GM23338 (cell line): ENCODE measurements at regions not wholly inside any gene's neighbourhood (a gene's known extent, or its start where the extent isn't known, plus 50 kb on each side); places are given as distances from the start of the nearest gene placed in this dataset.

ENCODE experiments used
- ATAC-seq: fragments of 200-7000 bp; cut with Tn5 transposase; 3 replicates; pipeline ENCODE4 v1.9.1; 2020
- DNase-seq: peaks from one replicate; pipeline ENCODE4 v3.0.0-alpha.2; 2015; ENCODE audit warnings: low spot score
- H2AFZ ChIP-seq: fragments of 200-600 bp; sonication (generic); 2 replicates; pipeline ENCODE4 v1.8.0; 2016; ENCODE audit warnings: antibody characterized with exemption, mild to moderate bottlenecking, moderate library complexity
- H3F3A ChIP-seq: fragments of 200-600 bp; sonication (generic); replicated peaks from 2 replicates; pipeline ENCODE4 v1.8.0; 2017; ENCODE audit warnings: antibody characterized with exemption, mixed run types, low read depth
- H3K27ac ChIP-seq: fragments of 200-600 bp; sonication (generic); 2 replicates; pipeline ENCODE4 v1.6.1; 2016; ENCODE audit warnings: low read depth
- H3K27me3 ChIP-seq: fragments of 200-600 bp; sonication (generic); 2 replicates; pipeline ENCODE4 v1.8.0; 2016; ENCODE audit warnings: mild to moderate bottlenecking, mixed run types, moderate library complexity; ENCODE audit not compliant: insufficient read depth
- H3K36me3 ChIP-seq: fragments of 200-600 bp; sonication (generic); 2 replicates; pipeline ENCODE4 v1.8.0; 2016; ENCODE audit warnings: mild to moderate bottlenecking; ENCODE audit not compliant: insufficient read depth
- H3K4me1 ChIP-seq: fragments of 200-600 bp; sonication (generic); 2 replicates; pipeline ENCODE4 v1.8.0; 2016; ENCODE audit warnings: mild to moderate bottlenecking, moderate library complexity; ENCODE audit not compliant: insufficient read depth
- H3K4me2 ChIP-seq: fragments of 200-600 bp; sonication (generic); 2 replicates; pipeline ENCODE4 v1.7.1; 2017; ENCODE audit warnings: mixed run types
- H3K4me3 ChIP-seq: fragments of 200-600 bp; sonication (generic); 2 replicates; pipeline ENCODE4 v1.6.1; 2016; ENCODE audit warnings: mixed run types
- H3K79me2 ChIP-seq: fragments of 200-600 bp; sonication (generic); replicated peaks from 2 replicates; pipeline ENCODE4 v1.8.0; 2017; ENCODE audit warnings: mild to moderate bottlenecking; ENCODE audit not compliant: insufficient read depth
- H3K9me2 ChIP-seq: fragments of 200-600 bp; sonication (generic); 2 replicates; pipeline ENCODE4 v1.8.0; 2017; ENCODE audit not compliant: insufficient read depth
- H4K20me1 ChIP-seq: fragments of 200-600 bp; sonication (generic); replicated peaks from 2 replicates; pipeline ENCODE4 v1.8.0; 2017; ENCODE audit warnings: mild to moderate bottlenecking; ENCODE audit not compliant: insufficient read depth
- H3K27ac Mint-ChIP-seq: 2 replicates; pipeline ENCODE4 v1.8.0; 2020; ENCODE audit warnings: inconsistent platforms, mild to moderate bottlenecking, moderate library complexity, mixed read lengths
- H3K27me3 Mint-ChIP-seq: 3 replicates; pipeline ENCODE4 v1.8.0; 2022; ENCODE audit warnings: low read depth, mild to moderate bottlenecking, moderate library complexity, mixed read lengths, inconsistent platforms; ENCODE audit not compliant: insufficient read depth, poor library complexity
- H3K36me3 Mint-ChIP-seq: 3 replicates; pipeline ENCODE4 v1.8.0; 2021; ENCODE audit warnings: low read depth, mild to moderate bottlenecking, inconsistent platforms, moderate library complexity, mixed read lengths
- H3K4me1 Mint-ChIP-seq: 3 replicates; pipeline ENCODE4 v1.8.0; 2020; ENCODE audit warnings: mild to moderate bottlenecking, inconsistent platforms, mixed read lengths
- H3K4me3 Mint-ChIP-seq: 3 replicates; pipeline ENCODE4 v1.8.0; 2021; ENCODE audit warnings: moderate library complexity, mild to moderate bottlenecking, inconsistent platforms, mixed read lengths
- H3K9me3 Mint-ChIP-seq: 3 replicates; pipeline ENCODE4 v1.8.0; 2020; ENCODE audit warnings: moderate library complexity, mild to moderate bottlenecking, inconsistent platforms, mixed read lengths
- CREB1 ChIP-seq: fragments of 250-450 bp; sonication (Bioruptor Pico); IDR thresholded peaks from 2 replicates; pipeline ENCODE4 v1.5.0; 2020; ENCODE audit warnings: low read depth, mild to moderate bottlenecking, moderate library complexity
- EZH2 ChIP-seq: fragments of 200-600 bp; sonication (generic); IDR thresholded peaks from one replicate; pipeline ENCODE4 v1.8.0; 2017; ENCODE audit warnings: antibody characterized with exemption, mild to moderate bottlenecking, low read depth; ENCODE audit not compliant: unreplicated experiment
- EZH2phosphoT487 ChIP-seq: fragments of 200-600 bp; sonication (generic); IDR thresholded peaks from one replicate; pipeline ENCODE4 v1.8.1; 2018; ENCODE audit warnings: antibody characterized with exemption; ENCODE audit not compliant: unreplicated experiment
- NANOG ChIP-seq: IDR thresholded peaks from 2 replicates; pipeline ENCODE4 v1.6.1; 2016; ENCODE audit warnings: antibody characterized with exemption, borderline replicate concordance
- POLR2AphosphoS5 ChIP-seq: IDR thresholded peaks from 2 replicates; pipeline ENCODE4 v1.6.1; 2016; ENCODE audit warnings: antibody characterized with exemption, low read depth
- ZNF114 ChIP-seq: fragments of 250-450 bp; sonication (Bioruptor Pico); IDR thresholded peaks from 2 replicates; pipeline ENCODE4 v1.5.0; 2020; ENCODE audit warnings: mild to moderate bottlenecking, moderate library complexity
- ZNF331 ChIP-seq: fragments of 250-450 bp; sonication (Bioruptor Pico); IDR thresholded peaks from 2 replicates; pipeline ENCODE4 v1.5.0; 2020; ENCODE audit warnings: low read depth, mild to moderate bottlenecking, moderate library complexity
- TF ChIP-seq, protein P1 (sequence below): fragments of 250-450 bp; sonication (Bioruptor Pico); IDR thresholded peaks from 2 replicates; pipeline ENCODE4 v1.5.0; 2020; ENCODE audit warnings: mild to moderate bottlenecking, moderate library complexity
- TF ChIP-seq, protein P2 (sequence below), 2 experiments: fragments of 200-600 bp in 1 of 2; sonication (generic) in 1 of 2; conservative IDR thresholded peaks; 2 replicates each; pipeline versions ENCODE4 v1.5.1 to v1.6.1; 2016 to 2017; ENCODE audit warnings: antibody characterized with exemption in 2 of 2, low read depth in 2 of 2, mild to moderate bottlenecking in 2 of 2, moderate library complexity in 1 of 2

DNA sequence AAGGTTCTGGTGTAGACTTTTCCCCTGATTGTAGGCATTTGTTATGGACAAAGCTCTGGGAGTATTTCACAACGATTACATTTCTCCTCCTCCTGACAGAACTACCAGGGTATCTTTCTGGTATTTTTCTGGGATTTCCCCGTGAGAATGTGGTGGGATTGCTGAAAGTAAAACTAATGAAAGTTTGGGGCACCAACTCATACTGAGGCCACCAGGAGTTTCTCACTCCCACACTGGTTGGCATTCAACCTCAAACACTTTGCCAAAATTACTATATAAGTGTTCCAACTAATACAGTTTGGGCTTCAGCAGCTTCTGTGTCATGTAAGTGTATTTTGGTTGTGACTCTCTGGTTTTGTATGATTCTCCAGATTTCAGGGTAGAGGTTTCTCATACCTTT, 855.1 kb downstream of the GLUD2 start (continued):
- TF ChIP-seq, protein P1, sequence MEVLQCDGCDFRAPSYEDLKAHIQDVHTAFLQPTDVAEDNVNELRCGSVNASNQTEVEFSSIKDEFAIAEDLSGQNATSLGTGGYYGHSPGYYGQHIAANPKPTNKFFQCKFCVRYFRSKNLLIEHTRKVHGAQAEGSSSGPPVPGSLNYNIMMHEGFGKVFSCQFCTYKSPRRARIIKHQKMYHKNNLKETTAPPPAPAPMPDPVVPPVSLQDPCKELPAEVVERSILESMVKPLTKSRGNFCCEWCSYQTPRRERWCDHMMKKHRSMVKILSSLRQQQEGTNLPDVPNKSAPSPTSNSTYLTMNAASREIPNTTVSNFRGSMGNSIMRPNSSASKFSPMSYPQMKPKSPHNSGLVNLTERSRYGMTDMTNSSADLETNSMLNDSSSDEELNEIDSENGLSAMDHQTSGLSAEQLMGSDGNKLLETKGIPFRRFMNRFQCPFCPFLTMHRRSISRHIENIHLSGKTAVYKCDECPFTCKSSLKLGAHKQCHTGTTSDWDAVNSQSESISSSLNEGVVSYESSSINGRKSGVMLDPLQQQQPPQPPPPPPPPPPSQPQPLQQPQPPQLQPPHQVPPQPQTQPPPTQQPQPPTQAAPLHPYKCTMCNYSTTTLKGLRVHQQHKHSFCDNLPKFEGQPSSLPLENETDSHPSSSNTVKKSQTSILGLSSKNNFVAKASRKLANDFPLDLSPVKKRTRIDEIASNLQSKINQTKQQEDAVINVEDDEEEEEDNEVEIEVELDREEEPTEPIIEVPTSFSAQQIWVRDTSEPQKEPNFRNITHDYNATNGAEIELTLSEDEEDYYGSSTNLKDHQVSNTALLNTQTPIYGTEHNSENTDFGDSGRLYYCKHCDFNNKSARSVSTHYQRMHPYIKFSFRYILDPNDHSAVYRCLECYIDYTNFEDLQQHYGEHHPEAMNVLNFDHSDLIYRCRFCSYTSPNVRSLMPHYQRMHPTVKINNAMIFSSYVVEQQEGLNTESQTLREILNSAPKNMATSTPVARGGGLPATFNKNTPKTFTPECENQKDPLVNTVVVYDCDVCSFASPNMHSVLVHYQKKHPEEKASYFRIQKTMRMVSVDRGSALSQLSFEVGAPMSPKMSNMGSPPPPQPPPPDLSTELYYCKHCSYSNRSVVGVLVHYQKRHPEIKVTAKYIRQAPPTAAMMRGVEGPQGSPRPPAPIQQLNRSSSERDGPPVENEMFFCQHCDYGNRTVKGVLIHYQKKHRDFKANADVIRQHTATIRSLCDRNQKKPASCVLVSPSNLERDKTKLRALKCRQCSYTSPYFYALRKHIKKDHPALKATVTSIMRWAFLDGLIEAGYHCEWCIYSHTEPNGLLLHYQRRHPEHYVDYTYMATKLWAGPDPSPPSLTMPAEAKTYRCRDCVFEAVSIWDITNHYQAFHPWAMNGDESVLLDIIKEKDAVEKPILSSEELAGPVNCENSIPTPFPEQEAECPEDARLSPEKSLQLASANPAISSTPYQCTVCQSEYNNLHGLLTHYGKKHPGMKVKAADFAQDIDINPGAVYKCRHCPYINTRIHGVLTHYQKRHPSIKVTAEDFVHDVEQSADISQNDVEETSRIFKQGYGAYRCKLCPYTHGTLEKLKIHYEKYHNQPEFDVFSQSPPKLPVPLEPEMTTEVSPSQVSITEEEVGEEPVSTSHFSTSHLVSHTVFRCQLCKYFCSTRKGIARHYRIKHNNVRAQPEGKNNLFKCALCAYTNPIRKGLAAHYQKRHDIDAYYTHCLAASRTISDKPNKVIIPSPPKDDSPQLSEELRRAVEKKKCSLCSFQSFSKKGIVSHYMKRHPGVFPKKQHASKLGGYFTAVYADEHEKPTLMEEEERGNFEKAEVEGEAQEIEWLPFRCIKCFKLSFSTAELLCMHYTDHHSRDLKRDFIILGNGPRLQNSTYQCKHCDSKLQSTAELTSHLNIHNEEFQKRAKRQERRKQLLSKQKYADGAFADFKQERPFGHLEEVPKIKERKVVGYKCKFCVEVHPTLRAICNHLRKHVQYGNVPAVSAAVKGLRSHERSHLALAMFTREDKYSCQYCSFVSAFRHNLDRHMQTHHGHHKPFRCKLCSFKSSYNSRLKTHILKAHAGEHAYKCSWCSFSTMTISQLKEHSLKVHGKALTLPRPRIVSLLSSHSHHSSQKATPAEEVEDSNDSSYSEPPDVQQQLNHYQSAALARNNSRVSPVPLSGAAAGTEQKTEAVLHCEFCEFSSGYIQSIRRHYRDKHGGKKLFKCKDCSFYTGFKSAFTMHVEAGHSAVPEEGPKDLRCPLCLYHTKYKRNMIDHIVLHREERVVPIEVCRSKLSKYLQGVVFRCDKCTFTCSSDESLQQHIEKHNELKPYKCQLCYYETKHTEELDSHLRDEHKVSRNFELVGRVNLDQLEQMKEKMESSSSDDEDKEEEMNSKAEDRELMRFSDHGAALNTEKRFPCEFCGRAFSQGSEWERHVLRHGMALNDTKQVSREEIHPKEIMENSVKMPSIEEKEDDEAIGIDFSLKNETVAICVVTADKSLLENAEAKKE (CRISPR knock-in tag), result no peak

DNA sequence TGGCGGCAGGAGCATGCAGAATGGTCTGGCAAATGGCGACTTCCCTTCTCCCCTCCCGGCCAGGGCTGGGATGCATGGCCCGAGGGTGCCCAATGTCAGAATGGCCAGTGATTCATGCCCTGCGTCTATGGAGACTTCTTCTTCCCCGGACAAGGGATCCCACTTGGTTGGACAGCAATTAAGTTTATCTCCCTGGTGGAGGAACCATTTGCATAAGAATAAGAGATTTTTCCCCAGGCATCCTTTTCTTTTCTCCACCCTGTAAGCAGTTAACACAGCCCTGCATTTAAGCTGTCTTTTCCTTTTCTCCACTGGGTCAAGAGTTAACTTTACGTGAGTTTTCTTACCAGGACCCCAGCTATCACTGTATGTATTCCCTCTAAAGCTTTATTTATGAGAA, 856.6 kb downstream of the GLUD2 start:
- DNase-seq, result peak; percentile 12
- H3K9me3 Mint-ChIP-seq, result no peaks in the 10 kb centered on the region
- TF ChIP-seq, protein P2, sequence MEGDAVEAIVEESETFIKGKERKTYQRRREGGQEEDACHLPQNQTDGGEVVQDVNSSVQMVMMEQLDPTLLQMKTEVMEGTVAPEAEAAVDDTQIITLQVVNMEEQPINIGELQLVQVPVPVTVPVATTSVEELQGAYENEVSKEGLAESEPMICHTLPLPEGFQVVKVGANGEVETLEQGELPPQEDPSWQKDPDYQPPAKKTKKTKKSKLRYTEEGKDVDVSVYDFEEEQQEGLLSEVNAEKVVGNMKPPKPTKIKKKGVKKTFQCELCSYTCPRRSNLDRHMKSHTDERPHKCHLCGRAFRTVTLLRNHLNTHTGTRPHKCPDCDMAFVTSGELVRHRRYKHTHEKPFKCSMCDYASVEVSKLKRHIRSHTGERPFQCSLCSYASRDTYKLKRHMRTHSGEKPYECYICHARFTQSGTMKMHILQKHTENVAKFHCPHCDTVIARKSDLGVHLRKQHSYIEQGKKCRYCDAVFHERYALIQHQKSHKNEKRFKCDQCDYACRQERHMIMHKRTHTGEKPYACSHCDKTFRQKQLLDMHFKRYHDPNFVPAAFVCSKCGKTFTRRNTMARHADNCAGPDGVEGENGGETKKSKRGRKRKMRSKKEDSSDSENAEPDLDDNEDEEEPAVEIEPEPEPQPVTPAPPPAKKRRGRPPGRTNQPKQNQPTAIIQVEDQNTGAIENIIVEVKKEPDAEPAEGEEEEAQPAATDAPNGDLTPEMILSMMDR (conservative IDR thresholded peaks at IDR 0.05; ENCODE audit: low read depth in 2 of 2), result no peak
- TF ChIP-seq ZNF331 (CRISPR knock-in tag) (no peak), CREB1 (CRISPR knock-in tag) (no peak), POLR2AphosphoS5 (no peak), EZH2phosphoT487 (no peak), ZNF114 (no peak), EZH2 (no peak), NANOG (no peak)
- TF ChIP-seq, protein P1 (CRISPR knock-in tag), result no peak

More for the DNA sequence above, 856.6 kb downstream of the GLUD2 start:
- Mint-ChIP-seq H3K4me3 (no peak overlapping the region), H3K27me3 (no peaks in the 10 kb centered on the region), H3K4me1 (no peaks in the 10 kb centered on the region), H3K27ac (no peak overlapping the region), H3K36me3 (no peaks in the 10 kb centered on the region)
- Histone ChIP-seq H2AFZ (no peak overlapping the region), H3K79me2 (no peaks in the 10 kb centered on the region), H3K4me3 (no peak overlapping the region), H3K27me3 (no peaks in the 10 kb centered on the region), H3K4me1 (no peaks in the 10 kb centered on the region), H3K4me2 (no peak overlapping the region), H3K9me2 (no peaks in the 10 kb centered on the region), H3F3A (no peaks in the 10 kb centered on the region), H3K36me3 (no peaks in the 10 kb centered on the region), H3K27ac (no peak overlapping the region), H4K20me1 (no peaks in the 10 kb centered on the region)
- ATAC-seq, result no peak
